ENCODE measurements at regions not wholly inside any gene's neighbourhood (a gene's known extent, or its start where the extent isn't known, plus 50 kb on each side); places are given as distances from the start of the nearest gene placed in this dataset.

GRCh38 chr13:47680748-47681147 is 320.3 kb downstream of the SUCLA2 start:
- H3K4me3 ChIP-seq (ENCODE audit: low read length) = no peak overlapping the region
- DNase-seq (ENCODE audit: low read depth) = peak; percentile 56
- TF ChIP-seq CTCF (conservative IDR thresholded peaks at IDR 0.05; ENCODE audit: low read depth, low read length) = no peak

GRCh38 chr13:47679401-47679800 is 321.7 kb downstream of the SUCLA2 start:
- no peak for TF ChIP-seq CTCF (conservative IDR thresholded peaks at IDR 0.05; ENCODE audit: low read depth, low read length)
- DNase-seq (ENCODE audit: low read depth) = no peak
- H3K4me3 ChIP-seq (ENCODE audit: low read length) = no peak overlapping the region

- TF ChIP-seq CTCF (conservative IDR thresholded peaks at IDR 0.05; ENCODE audit: low read depth, low read length) = no peak
- H3K4me3 ChIP-seq (ENCODE audit: low read length) = no peak overlapping the region
- no peak for DNase-seq (ENCODE audit: low read depth)
These were observed 322.7 kb downstream of the SUCLA2 start for GRCh38 chr13:47678201-47678968.

- no peak for TF ChIP-seq CTCF (conservative IDR thresholded peaks at IDR 0.05; ENCODE audit: low read depth, low read length)
- no peak overlapping the region for H3K4me3 ChIP-seq (ENCODE audit: low read length)
- DNase-seq (ENCODE audit: low read depth) = no peak
These were observed 325.2 kb downstream of the SUCLA2 start for GRCh38 chr13:47675871-47676270.

- TF ChIP-seq CTCF (conservative IDR thresholded peaks at IDR 0.05; ENCODE audit: low read depth, low read length) = no peak
- no peak overlapping the region for H3K4me3 ChIP-seq (ENCODE audit: low read length)
- peak; percentile 61 for DNase-seq (ENCODE audit: low read depth)
These were observed 327.8 kb downstream of the SUCLA2 start for GRCh38 chr13:47673009-47673850.

- H3K4me3 ChIP-seq (ENCODE audit: low read length) = no peak overlapping the region
- DNase-seq (ENCODE audit: low read depth) = no peak
- TF ChIP-seq CTCF (conservative IDR thresholded peaks at IDR 0.05; ENCODE audit: low read depth, low read length) = no peak
These were observed 328.6 kb downstream of the SUCLA2 start for GRCh38 chr13:47672245-47673008.
